ENCODE measurements at regions not wholly inside any gene's neighbourhood (a gene's known extent, or its start where the extent isn't known, plus 50 kb on each side); places are given as distances from the start of the nearest gene placed in this dataset.
A peak's percentile ranks its signal among the peaks of the same experiment; 100 is the strongest.

DNA sequence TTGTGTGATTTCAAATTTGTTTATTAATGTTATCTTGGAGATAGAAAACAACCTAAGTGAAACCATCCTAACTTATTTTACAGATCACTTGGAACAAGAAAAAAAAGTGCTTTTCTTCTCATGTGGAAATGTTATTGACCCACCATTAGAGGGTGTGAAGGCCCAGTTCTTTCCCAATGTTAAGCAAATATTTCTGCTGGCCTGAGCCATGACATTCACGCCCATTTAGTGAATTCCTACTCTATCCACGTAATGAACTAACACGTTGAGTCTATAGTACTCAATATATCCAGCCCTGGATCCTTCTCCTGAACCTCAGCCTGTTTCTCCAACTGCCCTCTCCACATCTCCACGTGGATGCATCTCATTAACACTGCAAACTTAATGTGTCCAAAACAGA, 180.6 kb upstream of the ZFP64 start:
- H3K4me3 ChIP-seq = no peak overlapping the region
- no peak for DNase-seq
- no peaks in the 10 kb centered on the region for H3K9me3 ChIP-seq
- no peak overlapping the region for H3K27ac ChIP-seq
- H3K4me1 ChIP-seq = no peaks in the 10 kb centered on the region
- 34 to 53% (median 48%) methylated on average over 4 of the region's 4 CpGs for WGBS, 5 donors
- H3K36me3 ChIP-seq = no peaks in the 10 kb centered on the region
- no peak for TF ChIP-seq POLR2A (IDR thresholded peaks at IDR 0.05)
- no peak for TF ChIP-seq EP300 (IDR thresholded peaks at IDR 0.05)
- TF ChIP-seq, protein P1, sequence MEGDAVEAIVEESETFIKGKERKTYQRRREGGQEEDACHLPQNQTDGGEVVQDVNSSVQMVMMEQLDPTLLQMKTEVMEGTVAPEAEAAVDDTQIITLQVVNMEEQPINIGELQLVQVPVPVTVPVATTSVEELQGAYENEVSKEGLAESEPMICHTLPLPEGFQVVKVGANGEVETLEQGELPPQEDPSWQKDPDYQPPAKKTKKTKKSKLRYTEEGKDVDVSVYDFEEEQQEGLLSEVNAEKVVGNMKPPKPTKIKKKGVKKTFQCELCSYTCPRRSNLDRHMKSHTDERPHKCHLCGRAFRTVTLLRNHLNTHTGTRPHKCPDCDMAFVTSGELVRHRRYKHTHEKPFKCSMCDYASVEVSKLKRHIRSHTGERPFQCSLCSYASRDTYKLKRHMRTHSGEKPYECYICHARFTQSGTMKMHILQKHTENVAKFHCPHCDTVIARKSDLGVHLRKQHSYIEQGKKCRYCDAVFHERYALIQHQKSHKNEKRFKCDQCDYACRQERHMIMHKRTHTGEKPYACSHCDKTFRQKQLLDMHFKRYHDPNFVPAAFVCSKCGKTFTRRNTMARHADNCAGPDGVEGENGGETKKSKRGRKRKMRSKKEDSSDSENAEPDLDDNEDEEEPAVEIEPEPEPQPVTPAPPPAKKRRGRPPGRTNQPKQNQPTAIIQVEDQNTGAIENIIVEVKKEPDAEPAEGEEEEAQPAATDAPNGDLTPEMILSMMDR (IDR thresholded peaks at IDR 0.05) = no peak
- no peak for TF ChIP-seq POLR2AphosphoS5 (IDR thresholded peaks at IDR 0.05)
- H3K27me3 ChIP-seq = no peaks in the 10 kb centered on the region
- intact Hi-C loops (cut with DNase I; ENCODE audit: low total_unique reads) = no loop called here

DNA sequence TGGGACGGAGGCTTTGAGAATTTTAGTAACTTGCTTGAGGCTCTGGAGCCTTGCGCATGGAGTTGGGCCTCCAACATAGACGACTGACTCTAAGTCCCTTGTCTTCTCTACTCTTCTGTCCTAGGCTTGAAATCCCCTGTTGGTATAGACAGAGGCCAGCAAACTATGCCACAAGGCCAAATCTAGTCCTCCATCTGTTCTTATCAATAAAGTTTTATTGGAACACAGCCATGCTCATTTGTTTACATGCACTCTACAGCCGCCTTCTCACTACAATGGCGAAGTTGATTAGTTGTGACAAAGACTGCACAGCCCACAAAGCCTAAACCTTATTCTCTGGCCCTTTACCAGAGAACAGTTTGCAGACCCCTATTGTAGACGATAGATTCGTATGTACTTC, 174.1 kb upstream of the ZFP64 start:
- Histone ChIP-seq H3K36me3 (no peaks in the 10 kb centered on the region), H3K9me3 (no peaks in the 10 kb centered on the region), H3K4me1 (no peaks in the 10 kb centered on the region), H3K27me3 (no peaks in the 10 kb centered on the region), H3K4me3 (no peak overlapping the region), H3K27ac (no peak overlapping the region)
- no peak for TF ChIP-seq EP300 (IDR thresholded peaks at IDR 0.05)
- no peak for TF ChIP-seq POLR2A (IDR thresholded peaks at IDR 0.05)
- TF ChIP-seq, protein P1 (IDR thresholded peaks at IDR 0.05) = no peak
- no peak for TF ChIP-seq POLR2AphosphoS5 (IDR thresholded peaks at IDR 0.05)
- 88 to 92% (median 90%) methylated on average over 7 of the region's 7 CpGs for WGBS, 5 donors
- DNase-seq = no peak
- intact Hi-C loops (cut with DNase I; ENCODE audit: low total_unique reads) = no loop called here

DNA sequence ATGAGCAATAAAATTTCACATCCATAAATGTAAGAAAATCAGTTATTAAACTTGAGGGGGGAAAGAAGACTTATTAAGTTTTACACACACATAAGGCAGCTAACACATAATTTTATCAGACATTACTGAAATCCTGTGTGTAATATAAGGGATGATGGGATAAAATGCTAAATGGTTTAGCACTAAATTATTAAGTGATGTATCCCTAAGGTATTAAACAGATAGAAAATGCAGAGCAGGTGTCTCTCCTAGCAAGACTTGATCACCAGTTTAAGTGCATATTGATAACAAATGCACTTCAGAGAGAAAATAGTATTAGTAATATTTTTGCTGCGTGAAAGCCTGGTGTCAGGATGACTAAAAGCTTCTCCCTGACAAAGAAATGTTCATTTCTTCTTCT, 172.8 kb upstream of the ZFP64 start:
- H3K4me1 ChIP-seq = no peaks in the 10 kb centered on the region
- DNase-seq = no peak
- H3K9me3 ChIP-seq = no peaks in the 10 kb centered on the region
- 82 to 91% (median 89%) methylated on average over 1 of the region's 1 CpG for WGBS, 5 donors
- intact Hi-C loops (cut with DNase I; ENCODE audit: low total_unique reads) = no loop called here
- H3K27me3 ChIP-seq = no peaks in the 10 kb centered on the region
- TF ChIP-seq POLR2A (IDR thresholded peaks at IDR 0.05) (no peak), POLR2AphosphoS5 (IDR thresholded peaks at IDR 0.05) (no peak), EP300 (IDR thresholded peaks at IDR 0.05) (no peak)
- TF ChIP-seq, protein P1 (IDR thresholded peaks at IDR 0.05) = no peak
- H3K4me3 ChIP-seq = no peak overlapping the region
- H3K27ac ChIP-seq = no peak overlapping the region
- no peaks in the 10 kb centered on the region for H3K36me3 ChIP-seq

DNA sequence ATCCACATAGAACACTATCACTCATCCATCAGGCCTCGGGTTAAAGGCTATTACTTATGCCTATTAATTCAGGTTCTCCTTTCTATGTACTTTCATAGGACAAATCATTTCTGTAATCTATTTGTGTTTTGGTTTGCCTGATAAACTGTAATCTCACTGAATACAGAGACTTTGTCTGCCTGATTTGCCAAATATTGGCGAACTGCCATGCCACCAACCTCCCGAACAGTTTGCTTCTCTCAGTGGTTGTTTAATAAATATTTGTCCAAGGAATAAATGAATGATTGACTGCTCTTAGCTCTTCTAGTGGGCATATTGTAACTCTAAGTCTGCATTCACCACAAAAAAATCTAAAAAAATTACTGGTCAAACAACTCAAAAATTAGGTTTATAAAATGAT, 170.1 kb upstream of the ZFP64 start:
- intact Hi-C loops (cut with DNase I; ENCODE audit: low total_unique reads) = no loop called here
- peak in 1 of 2 donors; percentile 56 for DNase-seq
- Histone ChIP-seq H3K36me3 (no peaks in the 10 kb centered on the region), H3K4me3 (no peak overlapping the region), H3K27ac (no peak overlapping the region), H3K27me3 (no peaks in the 10 kb centered on the region), H3K4me1 (no peaks in the 10 kb centered on the region), H3K9me3 (no peaks in the 10 kb centered on the region)
- WGBS, 5 donors = 28 to 46% (median 41%) methylated on average over 3 of the region's 3 CpGs
- TF ChIP-seq POLR2AphosphoS5 (IDR thresholded peaks at IDR 0.05) (no peak), POLR2A (IDR thresholded peaks at IDR 0.05) (no peak), EP300 (IDR thresholded peaks at IDR 0.05) (no peak)
- TF ChIP-seq, protein P1 (IDR thresholded peaks at IDR 0.05) = no peak
